HEK293 (cell line): ENCODE measurements at regions not wholly inside any gene's neighbourhood (a gene's known extent, or its start where the extent isn't known, plus 50 kb on each side); places are given as distances from the start of the nearest gene placed in this dataset.

ENCODE experiments used
- CTCF ChIA-PET: fragments of 350-600 bp; formaldehyde crosslinking; extraction: SDS; loops from one replicate; lab custom pipeline; 2021; ENCODE audit warnings: antibody characterized with exemption; lab: Yijun Ruan, JAX
- POLR2A ChIA-PET: fragments of 300-600 bp; formaldehyde crosslinking; extraction: SDS; loops from one replicate; lab custom pipeline; 2020; ENCODE audit warnings: antibody characterized with exemption, inconsistent platforms; lab: Yijun Ruan, JAX
- H3K27ac ChIP-seq: fragments of 200-500 bp; sonication (Bioruptor generic); 2 replicates; pipeline ENCODE4 v1.5.1; 2014; ENCODE audit warnings: low read depth, low read length, control low read depth, inconsistent platforms; ENCODE audit errors: extremely low read depth
- H3K36me3 ChIP-seq, 2 experiments: fragments of 200-500 bp in 1 of 2; sonication (Bioruptor generic) in 1 of 2; 1 replicate in 1 of 2; 2 replicates in 1 of 2; pipeline ENCODE4 v1.5.1; 2014 to 2017; ENCODE audit warnings: inconsistent platforms in 2 of 2, low read length in 2 of 2; ENCODE audit not compliant: control insufficient read depth in 2 of 2, insufficient read depth in 1 of 2
- H3K4me1 ChIP-seq: fragments of 200-500 bp; sonication (Bioruptor generic); 2 replicates; pipeline ENCODE4 v1.5.1; 2014; ENCODE audit warnings: mild to moderate bottlenecking, low read length, inconsistent platforms; ENCODE audit not compliant: control insufficient read depth, insufficient read depth
- H3K4me3 ChIP-seq: 2 replicates; pipeline ENCODE4 v1.5.1; 2011; ENCODE audit warnings: low read depth, mild to moderate bottlenecking, control low read depth, low read length, moderate library complexity
- H3K9me3 ChIP-seq: fragments of 200-500 bp; sonication (Bioruptor generic); 2 replicates; pipeline ENCODE4 v1.5.1; 2014; ENCODE audit warnings: low read depth, low read length, inconsistent platforms; ENCODE audit not compliant: control insufficient read depth, insufficient read depth
- BCL11A ChIP-seq: fragments of 450-650 bp; formaldehyde crosslinking; IDR thresholded peaks from 2 replicates; pipeline ENCODE4 v1.5.1; 2016; ENCODE audit warnings: low read depth, missing biosample characterization, missing genetic modification characterization
- GFI1B ChIP-seq: fragments of 450-650 bp; formaldehyde crosslinking; IDR thresholded peaks from 2 replicates; pipeline ENCODE4 v1.5.1; 2016; ENCODE audit warnings: missing biosample characterization, missing genetic modification characterization
- KLF10 ChIP-seq: fragments of 450-650 bp; IDR thresholded peaks from 2 replicates; pipeline ENCODE4 v1.5.1; 2018; ENCODE audit warnings: missing biosample characterization, mild to moderate bottlenecking, missing genetic modification characterization
- KLF7 ChIP-seq: fragments of 450-650 bp; formaldehyde crosslinking; IDR thresholded peaks from 2 replicates; pipeline ENCODE4 v1.5.1; 2016; ENCODE audit warnings: missing biosample characterization, missing genetic modification characterization, borderline replicate concordance
- OVOL3 ChIP-seq: fragments of 450-650 bp; formaldehyde crosslinking; IDR thresholded peaks from 2 replicates; pipeline ENCODE4 v1.5.1; 2016; ENCODE audit warnings: missing biosample characterization, missing genetic modification characterization
- TCF7L2 ChIP-seq: IDR thresholded peaks from 2 replicates; pipeline ENCODE4 v1.6.1; 2011; ENCODE audit warnings: low read depth, mild to moderate bottlenecking, inconsistent platforms, low read length, moderate library complexity, borderline replicate concordance
- WT1 ChIP-seq: fragments of 450-650 bp; formaldehyde crosslinking; IDR thresholded peaks from 2 replicates; pipeline ENCODE4 v1.5.1; 2016; ENCODE audit warnings: missing biosample characterization, missing genetic modification characterization
- ZBTB44 ChIP-seq: fragments of 450-650 bp; IDR thresholded peaks from 2 replicates; pipeline ENCODE4 v1.5.1; 2018; ENCODE audit warnings: missing biosample characterization, mild to moderate bottlenecking, missing genetic modification characterization
- ZBTB6 ChIP-seq: fragments of 450-650 bp; formaldehyde crosslinking; IDR thresholded peaks from 2 replicates; pipeline ENCODE4 v1.5.1; 2017; ENCODE audit warnings: missing biosample characterization, missing genetic modification characterization
- ZNF184 ChIP-seq: fragments of 450-650 bp; IDR thresholded peaks from 2 replicates; pipeline ENCODE4 v1.5.1; 2018; ENCODE audit warnings: missing biosample characterization, mild to moderate bottlenecking, missing genetic modification characterization
- ZNF221 ChIP-seq: fragments of 450-650 bp; formaldehyde crosslinking; IDR thresholded peaks from 2 replicates; pipeline ENCODE4 v1.5.1; 2017; ENCODE audit warnings: missing biosample characterization, missing genetic modification characterization, borderline replicate concordance
- ZNF324 ChIP-seq: fragments of 450-650 bp; formaldehyde crosslinking; IDR thresholded peaks from 2 replicates; pipeline ENCODE4 v1.5.1; 2016; ENCODE audit warnings: missing biosample characterization, missing genetic modification characterization
- ZNF555 ChIP-seq: fragments of 450-650 bp; formaldehyde crosslinking; conservative IDR thresholded peaks from 2 replicates; pipeline ENCODE4 v1.5.1; 2017; ENCODE audit warnings: missing biosample characterization, mild to moderate bottlenecking, missing genetic modification characterization, inconsistent platforms
- ZNF623 ChIP-seq: fragments of 450-650 bp; formaldehyde crosslinking; IDR thresholded peaks from 2 replicates; pipeline ENCODE4 v1.5.1; 2016; ENCODE audit warnings: missing biosample characterization, missing genetic modification characterization
- ZNF658 ChIP-seq: fragments of 450-650 bp; formaldehyde crosslinking; IDR thresholded peaks from 2 replicates; pipeline ENCODE4; 2016; ENCODE audit warnings: missing biosample characterization, missing genetic modification characterization
- ZNF785 ChIP-seq: fragments of 450-650 bp; formaldehyde crosslinking; IDR thresholded peaks from 2 replicates; pipeline ENCODE4 v1.5.1; 2016; ENCODE audit warnings: missing biosample characterization, missing genetic modification characterization
- ZXDB ChIP-seq: fragments of 450-650 bp; formaldehyde crosslinking; IDR thresholded peaks from 2 replicates; pipeline ENCODE4 v1.5.1; 2016; ENCODE audit warnings: missing biosample characterization, missing genetic modification characterization
- TF ChIP-seq, protein P1 (sequence below): fragments of 450-650 bp; formaldehyde crosslinking; IDR thresholded peaks from 2 replicates; pipeline ENCODE4 v1.5.1; 2016; ENCODE audit warnings: missing biosample characterization, missing genetic modification characterization
- TF ChIP-seq, protein P2 (sequence below): fragments of 450-650 bp; formaldehyde crosslinking; IDR thresholded peaks from 2 replicates; pipeline ENCODE4 v1.5.1; 2016; ENCODE audit warnings: missing biosample characterization, missing genetic modification characterization
- TF ChIP-seq, protein P3 (sequence below): fragments of 450-650 bp; formaldehyde crosslinking; conservative IDR thresholded peaks from 2 replicates; pipeline ENCODE4 v1.5.1; 2016; ENCODE audit warnings: low read depth, missing biosample characterization, missing genetic modification characterization
- TF ChIP-seq, protein P4 (sequence below): fragments of 450-650 bp; formaldehyde crosslinking; IDR thresholded peaks from 2 replicates; pipeline ENCODE4 v1.5.1; 2016; ENCODE audit warnings: missing biosample characterization, missing genetic modification characterization

DNA sequence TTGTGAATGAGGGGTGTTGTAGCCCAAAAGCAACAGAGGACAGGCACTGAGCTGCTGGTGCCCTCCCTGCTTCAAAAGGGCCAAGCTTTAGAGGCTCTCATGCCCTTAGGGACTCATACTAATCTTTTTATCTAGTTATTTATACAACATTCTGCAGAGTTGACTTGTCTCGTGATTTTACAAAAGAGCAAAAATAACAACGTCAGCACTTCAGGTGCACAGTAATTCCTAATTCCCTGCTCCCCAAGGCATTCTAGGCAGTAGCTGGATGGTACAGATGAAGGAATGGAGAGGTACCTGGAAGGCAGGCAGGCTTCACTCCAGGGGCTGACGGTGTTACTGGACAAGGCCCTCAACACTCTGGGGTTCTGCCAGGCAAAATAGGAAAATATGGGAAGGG is 406.7 kb upstream of the CCL2 start:
- H3K4me3 ChIP-seq = no peak overlapping the region
- H3K27ac ChIP-seq = no peak overlapping the region
- CTCF ChIA-PET = interaction anchor here (0.7 kb wide), 1 partner anchor 323 kb away, joined by 3 read pairs; no protein-coding TSS in a partner anchor
- POLR2A ChIA-PET = no interaction called here
- H3K4me1 ChIP-seq = no peaks in the 10 kb centered on the region
- H3K9me3 ChIP-seq = no peaks in the 10 kb centered on the region
- TF ChIP-seq KLF10 (tag by site-specific recombination) (no peak), ZNF623 (tag by site-specific recombination) (no peak), ZNF555 (tag by site-specific recombination) (no peak), KLF7 (no peak), BCL11A (tag by site-specific recombination) (no peak), GFI1B (tag by site-specific recombination) (no peak), ZBTB44 (tag by site-specific recombination) (no peak)
- TF ChIP-seq, protein P1, sequence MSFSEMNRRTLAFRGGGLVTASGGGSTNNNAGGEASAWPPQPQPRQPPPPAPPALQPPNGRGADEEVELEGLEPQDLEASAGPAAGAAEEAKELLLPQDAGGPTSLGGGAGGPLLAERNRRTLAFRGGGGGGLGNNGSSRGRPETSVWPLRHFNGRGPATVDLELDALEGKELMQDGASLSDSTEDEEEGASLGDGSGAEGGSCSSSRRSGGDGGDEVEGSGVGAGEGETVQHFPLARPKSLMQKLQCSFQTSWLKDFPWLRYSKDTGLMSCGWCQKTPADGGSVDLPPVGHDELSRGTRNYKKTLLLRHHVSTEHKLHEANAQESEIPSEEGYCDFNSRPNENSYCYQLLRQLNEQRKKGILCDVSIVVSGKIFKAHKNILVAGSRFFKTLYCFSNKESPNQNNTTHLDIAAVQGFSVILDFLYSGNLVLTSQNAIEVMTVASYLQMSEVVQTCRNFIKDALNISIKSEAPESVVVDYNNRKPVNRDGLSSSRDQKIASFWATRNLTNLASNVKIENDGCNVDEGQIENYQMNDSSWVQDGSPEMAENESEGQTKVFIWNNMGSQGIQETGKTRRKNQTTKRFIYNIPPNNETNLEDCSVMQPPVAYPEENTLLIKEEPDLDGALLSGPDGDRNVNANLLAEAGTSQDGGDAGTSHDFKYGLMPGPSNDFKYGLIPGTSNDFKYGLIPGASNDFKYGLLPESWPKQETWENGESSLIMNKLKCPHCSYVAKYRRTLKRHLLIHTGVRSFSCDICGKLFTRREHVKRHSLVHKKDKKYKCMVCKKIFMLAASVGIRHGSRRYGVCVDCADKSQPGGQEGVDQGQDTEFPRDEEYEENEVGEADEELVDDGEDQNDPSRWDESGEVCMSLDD (tag by site-specific recombination) = no peak
- TF ChIP-seq, protein P2, sequence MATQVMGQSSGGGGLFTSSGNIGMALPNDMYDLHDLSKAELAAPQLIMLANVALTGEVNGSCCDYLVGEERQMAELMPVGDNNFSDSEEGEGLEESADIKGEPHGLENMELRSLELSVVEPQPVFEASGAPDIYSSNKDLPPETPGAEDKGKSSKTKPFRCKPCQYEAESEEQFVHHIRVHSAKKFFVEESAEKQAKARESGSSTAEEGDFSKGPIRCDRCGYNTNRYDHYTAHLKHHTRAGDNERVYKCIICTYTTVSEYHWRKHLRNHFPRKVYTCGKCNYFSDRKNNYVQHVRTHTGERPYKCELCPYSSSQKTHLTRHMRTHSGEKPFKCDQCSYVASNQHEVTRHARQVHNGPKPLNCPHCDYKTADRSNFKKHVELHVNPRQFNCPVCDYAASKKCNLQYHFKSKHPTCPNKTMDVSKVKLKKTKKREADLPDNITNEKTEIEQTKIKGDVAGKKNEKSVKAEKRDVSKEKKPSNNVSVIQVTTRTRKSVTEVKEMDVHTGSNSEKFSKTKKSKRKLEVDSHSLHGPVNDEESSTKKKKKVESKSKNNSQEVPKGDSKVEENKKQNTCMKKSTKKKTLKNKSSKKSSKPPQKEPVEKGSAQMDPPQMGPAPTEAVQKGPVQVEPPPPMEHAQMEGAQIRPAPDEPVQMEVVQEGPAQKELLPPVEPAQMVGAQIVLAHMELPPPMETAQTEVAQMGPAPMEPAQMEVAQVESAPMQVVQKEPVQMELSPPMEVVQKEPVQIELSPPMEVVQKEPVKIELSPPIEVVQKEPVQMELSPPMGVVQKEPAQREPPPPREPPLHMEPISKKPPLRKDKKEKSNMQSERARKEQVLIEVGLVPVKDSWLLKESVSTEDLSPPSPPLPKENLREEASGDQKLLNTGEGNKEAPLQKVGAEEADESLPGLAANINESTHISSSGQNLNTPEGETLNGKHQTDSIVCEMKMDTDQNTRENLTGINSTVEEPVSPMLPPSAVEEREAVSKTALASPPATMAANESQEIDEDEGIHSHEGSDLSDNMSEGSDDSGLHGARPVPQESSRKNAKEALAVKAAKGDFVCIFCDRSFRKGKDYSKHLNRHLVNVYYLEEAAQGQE (tag by site-specific recombination) = no peak
- TF ChIP-seq, protein P3, sequence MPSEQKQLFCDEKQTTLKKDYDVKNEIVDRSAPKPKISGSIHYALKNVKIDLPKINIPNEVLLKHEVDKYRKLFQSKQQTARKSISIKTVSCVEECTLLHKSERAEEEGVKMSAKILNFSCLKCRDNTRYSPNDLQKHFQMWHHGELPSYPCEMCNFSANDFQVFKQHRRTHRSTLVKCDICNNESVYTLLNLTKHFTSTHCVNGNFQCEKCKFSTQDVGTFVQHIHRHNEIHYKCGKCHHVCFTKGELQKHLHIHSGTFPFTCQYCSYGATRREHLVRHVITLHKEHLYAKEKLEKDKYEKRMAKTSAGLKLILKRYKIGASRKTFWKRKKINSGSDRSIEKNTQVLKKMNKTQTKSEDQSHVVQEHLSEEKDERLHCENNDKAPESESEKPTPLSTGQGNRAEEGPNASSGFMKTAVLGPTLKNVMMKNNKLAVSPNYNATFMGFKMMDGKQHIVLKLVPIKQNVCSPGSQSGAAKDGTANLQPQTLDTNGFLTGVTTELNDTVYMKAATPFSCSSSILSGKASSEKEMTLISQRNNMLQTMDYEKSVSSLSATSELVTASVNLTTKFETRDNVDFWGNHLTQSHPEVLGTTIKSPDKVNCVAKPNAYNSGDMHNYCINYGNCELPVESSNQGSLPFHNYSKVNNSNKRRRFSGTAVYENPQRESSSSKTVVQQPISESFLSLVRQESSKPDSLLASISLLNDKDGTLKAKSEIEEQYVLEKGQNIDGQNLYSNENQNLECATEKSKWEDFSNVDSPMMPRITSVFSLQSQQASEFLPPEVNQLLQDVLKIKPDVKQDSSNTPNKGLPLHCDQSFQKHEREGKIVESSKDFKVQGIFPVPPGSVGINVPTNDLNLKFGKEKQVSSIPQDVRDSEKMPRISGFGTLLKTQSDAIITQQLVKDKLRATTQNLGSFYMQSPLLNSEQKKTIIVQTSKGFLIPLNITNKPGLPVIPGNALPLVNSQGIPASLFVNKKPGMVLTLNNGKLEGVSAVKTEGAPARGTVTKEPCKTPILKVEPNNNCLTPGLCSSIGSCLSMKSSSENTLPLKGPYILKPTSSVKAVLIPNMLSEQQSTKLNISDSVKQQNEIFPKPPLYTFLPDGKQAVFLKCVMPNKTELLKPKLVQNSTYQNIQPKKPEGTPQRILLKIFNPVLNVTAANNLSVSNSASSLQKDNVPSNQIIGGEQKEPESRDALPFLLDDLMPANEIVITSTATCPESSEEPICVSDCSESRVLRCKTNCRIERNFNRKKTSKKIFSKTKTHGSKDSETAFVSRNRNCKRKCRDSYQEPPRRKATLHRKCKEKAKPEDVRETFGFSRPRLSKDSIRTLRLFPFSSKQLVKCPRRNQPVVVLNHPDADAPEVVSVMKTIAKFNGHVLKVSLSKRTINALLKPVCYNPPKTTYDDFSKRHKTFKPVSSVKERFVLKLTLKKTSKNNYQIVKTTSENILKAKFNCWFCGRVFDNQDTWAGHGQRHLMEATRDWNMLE = no peak
- H3K36me3 ChIP-seq = no peaks in the 10 kb centered on the region

- no peak overlapping the region for H3K4me3 ChIP-seq
- H3K4me1 ChIP-seq = no peaks in the 10 kb centered on the region; the same call in 1 of the 2 replicates
- no peaks in the 10 kb centered on the region for H3K9me3 ChIP-seq
- ChIA-PET POLR2A (no interaction called here), CTCF (interaction anchor here (0.7 to 0.9 kb wide), 2 partner anchors 58 to 75 kb away, joined by 3 read pairs; no protein-coding TSS in a partner anchor)
- H3K36me3 ChIP-seq = no peaks in the 10 kb centered on the region
- H3K27ac ChIP-seq = no peak overlapping the region
- TF ChIP-seq ZNF221 (tag by site-specific recombination) (no peak), ZXDB (tag by site-specific recombination) (no peak), WT1 (tag by site-specific recombination) (no peak), ZNF324 (tag by site-specific recombination) (no peak), ZNF785 (no peak), ZNF555 (tag by site-specific recombination) (no peak), ZBTB6 (tag by site-specific recombination) (no peak), TCF7L2 (no peak), ZNF658 (tag by site-specific recombination) (no peak), ZNF184 (tag by site-specific recombination) (no peak), OVOL3 (no peak)
- TF ChIP-seq, protein P4, sequence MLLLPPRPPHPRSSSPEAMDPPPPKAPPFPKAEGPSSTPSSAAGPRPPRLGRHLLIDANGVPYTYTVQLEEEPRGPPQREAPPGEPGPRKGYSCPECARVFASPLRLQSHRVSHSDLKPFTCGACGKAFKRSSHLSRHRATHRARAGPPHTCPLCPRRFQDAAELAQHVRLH (tag by site-specific recombination) = no peak
Measured at GRCh38 chr17:33854596-33854995, 400.5 kb upstream of the CCL2 start.
